ENCODE measurements at regions not wholly inside any gene's neighbourhood (a gene's known extent, or its start where the extent isn't known, plus 50 kb on each side); places are given as distances from the start of the nearest gene placed in this dataset.

- no peak for TF ChIP-seq REST (IDR thresholded peaks at IDR 0.05; ENCODE audit: unreplicated experiment)
- TF ChIP-seq ZNF462 (CRISPR knock-in tag; IDR thresholded peaks at IDR 0.05), result no peak
- no peak for TF ChIP-seq STAT1 (IDR thresholded peaks at IDR 0.05; ENCODE audit: unreplicated experiment)
Measured at GRCh38 chr18:73950116-73950700, 197.4 kb downstream of the FBXO15 start (continued).

DNA sequence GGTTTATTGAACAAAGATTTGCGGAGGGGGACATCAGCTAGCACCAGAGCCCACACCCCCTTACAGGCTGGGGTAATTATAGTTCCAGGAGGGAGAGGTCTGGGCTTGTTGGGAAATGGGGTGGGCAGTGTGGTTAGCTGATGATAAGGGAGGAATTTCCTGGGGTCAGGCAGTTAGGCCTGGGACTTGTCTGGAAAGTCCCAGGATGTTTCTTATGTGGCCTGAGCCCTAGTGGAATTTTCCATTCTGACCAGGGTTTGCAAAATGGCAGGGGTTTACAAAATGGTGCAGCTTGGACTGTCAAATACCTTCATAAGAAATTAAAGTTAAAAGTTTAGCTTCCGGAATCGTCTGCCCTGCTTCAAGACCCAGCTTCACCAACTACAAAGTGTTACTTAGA lies 199.1 kb downstream of the FBXO15 start:
- H4K20me1 ChIP-seq (replicated peaks; ENCODE audit: insufficient read depth), result no peaks in the 10 kb centered on the region
- no peak overlapping the region for H3K4me3 Mint-ChIP-seq
- no peaks in the 10 kb centered on the region for H3K27me3 ChIP-seq (ENCODE audit: insufficient read depth)
- H2AFZ ChIP-seq, result no peak overlapping the region; the same call in 1 of the 2 replicates
- H3K4me1 Mint-ChIP-seq, result peaks cover 9% of the 10 kb centered on the region
- H3K4me3 ChIP-seq, result no peak overlapping the region
- TF ChIP-seq REST (IDR thresholded peaks at IDR 0.05; ENCODE audit: unreplicated experiment) (no peak), CREB1 (CRISPR knock-in tag; IDR thresholded peaks at IDR 0.05; ENCODE audit: low read depth) (no peak), ZNF114 (CRISPR knock-in tag; IDR thresholded peaks at IDR 0.05) (no peak), ETS1 (IDR thresholded peaks at IDR 0.05) (no peak), ZNF331 (CRISPR knock-in tag; IDR thresholded peaks at IDR 0.05; ENCODE audit: low read depth) (no peak), NANOG (IDR thresholded peaks at IDR 0.05; ENCODE audit: borderline replicate concordance) (no peak)
- no peaks in the 10 kb centered on the region for H3K36me3 ChIP-seq (ENCODE audit: insufficient read depth)
- no peaks in the 10 kb centered on the region for H3K79me2 ChIP-seq (replicated peaks; ENCODE audit: insufficient read depth)
- no peaks in the 10 kb centered on the region; the same call in 1 of the 2 replicates for H3K9me2 ChIP-seq (ENCODE audit: insufficient read depth)
- ATAC-seq, result no peak
- no peak overlapping the region for H3K4me2 ChIP-seq
- H3K27ac ChIP-seq (ENCODE audit: low read depth), result no peak overlapping the region
- no peaks in the 10 kb centered on the region for H3F3A ChIP-seq (replicated peaks; ENCODE audit: low read depth)
- H3K27ac Mint-ChIP-seq, result no peak overlapping the region
- H3K36me3 Mint-ChIP-seq (ENCODE audit: low read depth), result no peaks in the 10 kb centered on the region; the same call in 2 of the 3 replicates
- H3K9me3 Mint-ChIP-seq, result peaks cover 7% of the 10 kb centered on the region; the same call in 1 of the 3 replicates
- no peak for DNase-seq (ENCODE audit: low spot score)
- no peaks in the 10 kb centered on the region for H3K4me1 ChIP-seq (ENCODE audit: insufficient read depth)
- H3K27me3 Mint-ChIP-seq (ENCODE audit: insufficient read depth, low read depth, poor library complexity), result no peaks in the 10 kb centered on the region

Data from GM23338 (cell line).